HFFc6 (cell line): ENCODE measurements at regions not wholly inside any gene's neighbourhood (a gene's known extent, or its start where the extent isn't known, plus 50 kb on each side); places are given as distances from the start of the nearest gene placed in this dataset.

ENCODE experiments used
- DNase-seq: peaks from one replicate; pipeline ENCODE4 v3.0.0-alpha.2; 2018
- H3K27ac Mint-ChIP-seq: 2 replicates; pipeline ENCODE4 v1.8.0; 2020; ENCODE audit warnings: mild to moderate bottlenecking, mixed read lengths
- H3K27me3 Mint-ChIP-seq: 2 replicates; pipeline ENCODE4 v1.8.0; 2021; ENCODE audit warnings: mild to moderate bottlenecking, moderate library complexity, mixed read lengths; ENCODE audit not compliant: insufficient read depth
- H3K36me3 Mint-ChIP-seq: 2 replicates; pipeline ENCODE4 v1.8.0; 2021; ENCODE audit warnings: low read depth, mixed read lengths
- H3K4me1 Mint-ChIP-seq: 2 replicates; pipeline ENCODE4 v1.8.0; 2020; ENCODE audit warnings: low read depth, mixed read lengths
- H3K4me3 Mint-ChIP-seq: 2 replicates; pipeline ENCODE4 v1.8.0; 2020; ENCODE audit warnings: mild to moderate bottlenecking, moderate library complexity, mixed read lengths
- H3K9me3 Mint-ChIP-seq: 2 replicates; pipeline ENCODE4 v1.8.0; 2020; ENCODE audit warnings: mild to moderate bottlenecking, mixed read lengths
- CTCF ChIP-seq: fragments of 200-600 bp; sonication (generic); IDR thresholded peaks from 2 replicates; pipeline ENCODE4 v1.5.0; 2021; ENCODE audit warnings: antibody characterized with exemption, mild to moderate bottlenecking

- no peak for DNase-seq
- Mint-ChIP-seq H3K9me3 (no peaks in the 10 kb centered on the region; the same call in 1 of the 2 replicates), H3K4me3 (peak overlapping the region; percentile 39; the same call in 1 of the 2 replicates), H3K27me3 (no peaks in the 10 kb centered on the region; the same call in 1 of the 2 replicates), H3K36me3 (peaks cover 13% of the 10 kb centered on the region), H3K4me1 (peaks cover 81% of the 10 kb centered on the region), H3K27ac (peak overlapping the region; percentile 31; the same call in 1 of the 2 replicates)
- TF ChIP-seq CTCF, result no peak
Measured at GRCh38 chr18:56166914-56167313, 471.5 kb downstream of the TXNL1 start.

GRCh38 chr18:56165601-56166355 lies 472.6 kb downstream of the TXNL1 start:
- Mint-ChIP-seq H3K27ac (no peak overlapping the region; the same call in 1 of the 2 replicates), H3K9me3 (no peaks in the 10 kb centered on the region; the same call in 1 of the 2 replicates), H3K27me3 (no peaks in the 10 kb centered on the region; the same call in 1 of the 2 replicates), H3K4me1 (peaks cover 88% of the 10 kb centered on the region), H3K36me3 (peaks cover 13% of the 10 kb centered on the region), H3K4me3 (no peak overlapping the region)
- DNase-seq, result no peak
- TF ChIP-seq CTCF, result no peak

- Mint-ChIP-seq H3K27me3 (no peaks in the 10 kb centered on the region), H3K27ac (peak overlapping the region; percentile 59), H3K4me1 (peaks cover 75% of the 10 kb centered on the region), H3K9me3 (no peaks in the 10 kb centered on the region), H3K4me3 (no peak overlapping the region), H3K36me3 (peaks cover 4% of the 10 kb centered on the region; the same call in 1 of the 2 replicates)
- no peak for TF ChIP-seq CTCF
- DNase-seq, result no peak
Measured at GRCh38 chr18:56162311-56163265, 475.8 kb downstream of the TXNL1 start.

- H3K4me1 Mint-ChIP-seq, result peaks cover 66% of the 10 kb centered on the region
Measured at GRCh38 chr18:56161566-56162260, 476.7 kb downstream of the TXNL1 start.

More at GRCh38 chr18:56161566-56162260, 476.7 kb downstream of the TXNL1 start:
- peak overlapping the region; percentile 82 for H3K27ac Mint-ChIP-seq
- no peak for TF ChIP-seq CTCF
- H3K27me3 Mint-ChIP-seq, result no peaks in the 10 kb centered on the region
- no peaks in the 10 kb centered on the region for H3K9me3 Mint-ChIP-seq
- H3K36me3 Mint-ChIP-seq, result peaks cover 4% of the 10 kb centered on the region; the same call in 1 of the 2 replicates
- DNase-seq, result no peak
- H3K4me3 Mint-ChIP-seq, result no peak overlapping the region; the same call in 1 of the 2 replicates
